HCT116 (cell line): ENCODE measurements at regions not wholly inside any gene's neighbourhood (a gene's known extent, or its start where the extent isn't known, plus 50 kb on each side); places are given as distances from the start of the nearest gene placed in this dataset.

Experiments used
- ATAC-seq: fragments of 200-7000 bp; cut with Tn5 transposase; 2 replicates; pipeline ENCODE4 v1.9.1; 2020; ENCODE audit warnings: mild to moderate bottlenecking, moderate library complexity
- BruUV-seq: library from RNA; stranded (reverse); fragments of 400-500 nt; replicated peaks from 2 replicates; lab custom pipeline; 2021; lab: Mats Ljungman, UMichigan
- CTCF ChIA-PET: fragments of 300-600 bp; sonication (Branson Sonifier 250); formaldehyde crosslinking; loops from one replicate; lab custom pipeline; 2021; ENCODE audit warnings: antibody characterized with exemption; lab: Charles Lee
- POLR2A ChIA-PET: fragments of 300-600, 350-600 bp; sonication (Branson Sonifier 250); formaldehyde crosslinking; loops from one replicate; lab custom pipeline; 2021; ENCODE audit warnings: antibody characterized with exemption; lab: Charles Lee
- RAD21 ChIA-PET, 2 experiments: fragments of 300-600 bp; sonication (Branson Sonifier 250); formaldehyde crosslinking; loops; one replicate each; lab custom pipeline; 2023; ENCODE audit warnings: low total read pairs in 2 of 2; ENCODE audit not compliant: uncharacterized antibody in 2 of 2, unreplicated experiment in 2 of 2, low non-redundant PET in 1 of 2; lab: Charles Lee
- DNase-seq: peaks from one replicate; pipeline ENCODE4 v3.0.0-alpha.2; 2010; ENCODE audit warnings: low read depth, low spot score
- H2AFZ ChIP-seq: fragments of 200-600 bp; shearing (Covaris generic), sonication (generic); 2 replicates; pipeline ENCODE4 v1.6.1; 2017; ENCODE audit warnings: low read depth, mixed run types, mixed read lengths, antibody characterized with exemption, low read length; ENCODE audit not compliant: poor library complexity, severe bottlenecking
- H3K27ac ChIP-seq: 2 replicates; pipeline ENCODE4 v1.5.1; 2012; ENCODE audit warnings: low read depth, low read length
- H3K27me3 ChIP-seq: fragments of 200-600 bp; sonication (generic); 2 replicates; pipeline ENCODE4 v1.6.1; 2016; ENCODE audit warnings: mixed run types, low read length, mixed read lengths; ENCODE audit not compliant: insufficient read depth
- H3K36me3 ChIP-seq, 2 experiments: fragments of 200-500 bp in 1 of 2; fragments of 200-600 bp in 1 of 2; sonication (Bioruptor generic) in 1 of 2; sonication (generic) in 1 of 2; 2 replicates each; pipeline versions ENCODE4 v1.5.1 to v1.6.1; 2014 to 2016; ENCODE audit warnings: low read length in 2 of 2, inconsistent platforms in 1 of 2, mixed read lengths in 1 of 2, mixed run types in 1 of 2; ENCODE audit not compliant: insufficient read depth in 2 of 2, control insufficient read depth in 1 of 2
- H3K4me1 ChIP-seq, 2 experiments: fragments of 200-600 bp in 1 of 2; sonication (generic) in 1 of 2; 2 replicates each; pipeline versions ENCODE4 v1.5.1 to v1.6.1; 2012 to 2017; ENCODE audit warnings: low read length in 2 of 2, inconsistent platforms in 1 of 2, mild to moderate bottlenecking in 1 of 2, mixed read lengths in 1 of 2, mixed run types in 1 of 2, moderate library complexity in 1 of 2; ENCODE audit not compliant: insufficient read depth in 2 of 2, control insufficient read depth in 1 of 2
- H3K4me2 ChIP-seq: fragments of 200-600 bp; sonication (generic); 2 replicates; pipeline ENCODE4 v1.6.1; 2017; ENCODE audit warnings: mixed run types, low read length, mixed read lengths
- H3K4me3 ChIP-seq, 2 experiments: fragments of 200-600 bp in 1 of 2; sonication (generic) in 1 of 2; replicated peaks in 1 of 2; 2 replicates each; pipeline ENCODE4 v1.5.1; 2011 to 2016; ENCODE audit warnings: low read length in 2 of 2, control low read depth in 1 of 2, low read depth in 1 of 2, mild to moderate bottlenecking in 1 of 2, mixed read lengths in 1 of 2, mixed run types in 1 of 2
- H3K79me2 ChIP-seq: fragments of 200-600 bp; sonication (generic); 2 replicates; pipeline ENCODE4 v1.6.1; 2017; ENCODE audit warnings: mild to moderate bottlenecking, mixed run types, low read length, moderate library complexity, mixed read lengths; ENCODE audit not compliant: insufficient read depth
- H3K9ac ChIP-seq: fragments of 200-600 bp; sonication (generic); 2 replicates; pipeline ENCODE4 v1.6.1; 2016; ENCODE audit warnings: low read length, mixed read lengths
- H3K9me2 ChIP-seq: fragments of 200-600 bp; sonication (generic), shearing (Covaris generic); 2 replicates; pipeline ENCODE4 v1.6.1; 2017; ENCODE audit warnings: mixed run types, mild to moderate bottlenecking, moderate library complexity; ENCODE audit not compliant: insufficient read depth
- H3K9me3 ChIP-seq, 2 experiments: fragments of 200-500 bp in 1 of 2; fragments of 200-600 bp in 1 of 2; sonication (Bioruptor generic) in 1 of 2; sonication (generic) in 1 of 2; 2 replicates each; pipeline ENCODE4 v1.6.1; 2014 to 2017; ENCODE audit warnings: low read length in 2 of 2, mixed read lengths in 2 of 2, inconsistent platforms in 1 of 2, low read depth in 1 of 2, mild to moderate bottlenecking in 1 of 2, mixed run types in 1 of 2, moderate library complexity in 1 of 2; ENCODE audit not compliant: control insufficient read depth in 1 of 2, insufficient read depth in 1 of 2
- H4K20me1 ChIP-seq: fragments of 200-600 bp; sonication (generic), shearing (Covaris generic); 2 replicates; pipeline ENCODE4 v1.6.1; 2017; ENCODE audit warnings: mixed run types, mild to moderate bottlenecking, moderate library complexity; ENCODE audit not compliant: insufficient read depth
- EZH2 ChIP-seq: fragments of 200-600 bp; sonication (generic); IDR thresholded peaks from 2 replicates; pipeline ENCODE4 v1.6.1; 2017; ENCODE audit warnings: antibody characterized with exemption, mixed run types
- JUND ChIP-seq: IDR thresholded peaks from 2 replicates; pipeline ENCODE4 v1.6.1; 2012
- SRF ChIP-seq: IDR thresholded peaks from 2 replicates; pipeline ENCODE4 v1.6.1; 2012; ENCODE audit warnings: low read depth
- TCF7L2 ChIP-seq: IDR thresholded peaks from 2 replicates; pipeline ENCODE4 v1.7.0; 2011; ENCODE audit warnings: borderline replicate concordance, inconsistent platforms; ENCODE audit not compliant: insufficient read depth, insufficient read length; ENCODE audit errors: extremely low read depth
- ZNF274 ChIP-seq: fragments of 200-500 bp; sonication (Bioruptor generic); IDR thresholded peaks from 2 replicates; pipeline ENCODE4 v1.6.1; 2014; ENCODE audit warnings: mild to moderate bottlenecking, low read depth, low read length, inconsistent platforms
- intact Hi-C: fragments of 100-400 bp; cut with micrococcal nuclease; formaldehyde crosslinking; loops from 2 replicates; pipeline ENCODE4 v1.10.0; 2022
- TF ChIP-seq, protein P1 (sequence below): IDR thresholded peaks from 2 replicates; pipeline ENCODE4 v1.6.1; 2012

DNA sequence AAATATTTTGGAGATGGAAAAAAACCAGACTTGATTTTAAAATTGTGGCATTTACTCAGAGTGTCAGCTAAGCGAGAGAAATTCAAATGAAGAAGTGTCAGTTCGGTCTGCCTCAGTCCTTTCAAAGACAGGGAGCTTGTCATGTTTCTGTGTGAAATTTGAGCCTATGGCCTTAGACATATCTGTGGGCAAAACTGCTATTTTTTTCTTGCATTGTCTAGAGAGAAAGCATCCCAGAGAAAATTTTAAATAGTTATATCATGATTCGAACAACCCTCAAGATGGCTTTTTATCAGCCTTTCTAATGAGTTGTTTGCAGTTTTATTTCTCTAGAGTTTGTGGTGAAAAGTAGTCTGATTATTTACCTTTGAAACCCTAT lies 50.2 kb upstream of the KCNE4 start:
- Histone ChIP-seq H3K79me2 (no peaks in the 10 kb centered on the region), H3K9me3 (no peaks in the 10 kb centered on the region), H4K20me1 (no peaks in the 10 kb centered on the region), H3K4me2 (no peak overlapping the region), H3K27ac (no peak overlapping the region), H3K4me3 (no peak overlapping the region), H3K9me2 (no peaks in the 10 kb centered on the region), H3K27me3 (no peaks in the 10 kb centered on the region), H3K4me1 (no peaks in the 10 kb centered on the region), H2AFZ (no peak overlapping the region), H3K36me3 (no peaks in the 10 kb centered on the region), H3K9ac (no peak overlapping the region)
- no peak for ATAC-seq
- TF ChIP-seq, protein P1, sequence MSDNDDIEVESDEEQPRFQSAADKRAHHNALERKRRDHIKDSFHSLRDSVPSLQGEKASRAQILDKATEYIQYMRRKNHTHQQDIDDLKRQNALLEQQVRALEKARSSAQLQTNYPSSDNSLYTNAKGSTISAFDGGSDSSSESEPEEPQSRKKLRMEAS, result no peak
- no peak for TF ChIP-seq EZH2
- TF ChIP-seq SRF, result no peak
- no peak for TF ChIP-seq TCF7L2
- TF ChIP-seq ZNF274, result no peak
- TF ChIP-seq JUND, result no peak
- ChIA-PET POLR2A (no interaction called here), CTCF (no interaction called here), RAD21 (no interaction called here)
- intact Hi-C loops, result no loop called here
- DNase-seq, result no peak
- BruUV-seq, result no TSS peak
